ENCODE measurements at regions not wholly inside any gene's neighbourhood (a gene's known extent, or its start where the extent isn't known, plus 50 kb on each side); places are given as distances from the start of the nearest gene placed in this dataset.

DNA sequence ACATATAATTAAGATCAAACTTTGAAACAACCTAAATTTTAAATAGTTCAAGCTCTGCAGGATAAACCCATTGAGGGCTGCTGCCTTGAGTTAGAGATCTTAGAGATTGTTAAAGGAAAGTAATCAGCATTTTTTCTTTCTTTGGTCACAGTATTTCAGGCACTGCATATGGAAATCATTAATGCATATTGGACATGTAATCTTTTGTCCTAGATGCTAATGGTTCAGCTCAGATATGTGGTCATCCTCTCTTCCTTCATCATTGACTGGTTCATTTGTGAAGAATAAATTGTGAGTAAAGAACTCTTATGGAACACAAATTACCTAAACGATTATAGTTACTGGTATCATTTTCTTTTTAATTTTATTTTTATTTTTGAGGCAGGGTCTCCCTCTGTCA is 82.0 kb upstream of the PRLR start:
- no peak for DNase-seq

DNA sequence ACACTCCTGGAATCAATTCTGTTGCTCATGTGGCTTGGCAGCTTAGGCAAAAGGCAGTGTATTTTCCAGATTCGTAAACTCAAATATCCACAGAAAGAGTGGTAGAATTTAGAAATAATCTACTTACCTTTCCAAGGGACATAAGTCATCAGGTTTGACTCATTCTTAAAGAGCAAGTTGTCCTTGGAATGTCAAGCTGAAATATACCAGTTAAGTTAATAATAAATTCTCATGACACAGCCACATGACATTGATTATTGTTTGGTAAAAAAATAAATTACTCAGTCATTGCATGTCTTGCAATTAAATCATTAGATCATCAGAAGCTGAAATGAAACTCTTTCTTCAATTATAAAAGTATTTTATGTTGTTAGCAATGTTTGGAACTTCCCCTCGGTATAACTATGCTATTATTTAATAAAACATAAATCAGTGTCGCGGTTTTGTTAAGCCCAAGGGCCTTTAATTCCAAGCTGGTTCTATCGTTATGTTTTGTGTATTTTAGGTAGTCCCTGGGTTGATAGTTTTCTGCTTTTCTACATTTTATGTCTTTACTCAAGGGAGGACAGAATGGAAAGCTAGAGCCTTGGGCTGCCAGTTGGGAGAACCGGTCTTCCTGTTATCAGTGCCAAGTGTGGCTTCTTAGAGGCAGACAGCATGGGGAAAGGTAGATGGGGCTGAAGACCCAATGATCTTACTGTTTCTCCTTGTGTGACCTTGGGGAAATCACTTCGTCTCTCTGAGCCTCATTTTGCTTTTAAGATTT is 79.3 kb upstream of the PRLR start:
- DNase-seq = no peak

DNA sequence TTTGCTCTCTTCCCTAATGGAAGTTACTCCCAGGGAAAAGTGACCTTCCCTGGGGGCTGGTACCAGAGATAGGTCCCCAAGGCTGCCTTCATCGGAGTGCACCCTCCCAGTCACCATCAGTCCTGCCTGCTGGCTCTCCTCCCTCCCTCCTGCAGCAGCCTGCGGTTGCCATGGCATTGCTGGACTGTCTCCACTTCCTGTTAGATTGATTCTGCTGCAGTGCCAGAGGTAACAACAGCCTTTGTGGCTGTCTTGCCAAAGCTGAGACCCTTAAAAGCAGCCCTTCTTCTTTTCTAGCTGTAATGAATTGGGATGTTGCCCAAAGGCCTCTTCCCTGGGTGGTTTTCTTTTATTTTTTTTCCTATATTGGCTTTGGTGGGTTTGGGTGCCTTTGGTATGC is 78.1 kb upstream of the PRLR start:
- peak; percentile 25 for DNase-seq

DNA sequence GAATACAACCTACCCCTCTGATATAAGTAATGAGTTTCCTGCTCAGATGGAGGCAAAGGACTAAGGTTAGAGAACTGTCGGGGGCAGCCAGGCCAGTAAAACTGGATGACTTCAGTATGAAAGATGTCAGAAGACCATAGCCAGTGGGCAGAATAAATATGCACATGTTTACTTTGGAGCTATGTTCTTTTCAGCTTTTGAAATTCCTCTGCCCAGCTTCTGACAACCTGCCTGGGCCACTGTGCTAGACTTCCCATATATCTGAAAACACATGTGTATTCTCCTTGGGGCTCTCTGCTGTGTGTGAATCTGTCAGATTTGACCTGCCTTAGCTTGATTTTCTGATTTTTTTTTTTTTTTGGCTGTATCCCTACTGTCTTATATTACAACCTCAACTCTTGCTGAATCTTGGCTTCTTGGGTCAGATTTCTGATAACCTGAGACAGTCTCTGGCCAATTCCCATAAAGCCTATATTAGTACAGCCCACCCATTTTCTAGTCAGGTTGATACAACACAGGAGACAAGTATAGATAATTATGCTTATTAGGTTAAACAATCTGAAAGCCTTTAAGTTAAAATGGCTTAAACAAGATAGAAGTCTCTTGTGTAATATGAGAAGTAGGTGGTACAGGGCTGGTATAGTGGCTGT is 76.6 kb upstream of the PRLR start:
- DNase-seq = no peak

DNA sequence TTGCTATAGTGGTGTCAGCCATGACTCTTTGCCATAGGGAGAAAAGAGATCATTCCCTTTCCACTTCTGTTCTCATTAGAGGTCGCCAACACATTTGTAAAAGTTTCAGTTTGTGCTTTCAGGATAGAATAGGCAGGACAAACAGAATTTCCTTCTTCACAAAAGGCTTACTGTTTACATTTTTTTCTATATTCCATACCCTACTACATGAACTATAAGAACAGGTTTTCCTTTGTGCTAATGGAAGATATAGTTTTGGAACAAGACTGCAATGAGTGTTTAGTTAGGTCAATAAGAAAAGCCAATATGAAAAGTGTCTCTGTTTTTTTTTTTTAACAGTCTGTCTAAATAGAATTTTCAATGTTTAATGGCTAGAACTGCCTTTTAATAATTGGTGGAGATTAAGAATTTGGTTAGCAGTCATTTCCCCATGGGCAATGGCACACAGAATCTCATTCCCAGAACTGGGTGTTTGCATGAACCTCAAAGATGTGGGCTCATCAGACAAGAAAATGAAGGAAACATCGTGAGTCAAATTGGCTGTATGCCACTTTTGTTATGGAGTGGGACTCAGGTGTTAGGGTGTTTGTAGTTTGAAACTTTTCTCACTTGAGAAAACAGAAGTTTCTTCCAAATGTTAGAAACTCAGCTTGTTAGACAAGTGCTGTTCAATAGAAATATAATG is 75.2 kb upstream of the PRLR start:
- no peak for DNase-seq

DNA sequence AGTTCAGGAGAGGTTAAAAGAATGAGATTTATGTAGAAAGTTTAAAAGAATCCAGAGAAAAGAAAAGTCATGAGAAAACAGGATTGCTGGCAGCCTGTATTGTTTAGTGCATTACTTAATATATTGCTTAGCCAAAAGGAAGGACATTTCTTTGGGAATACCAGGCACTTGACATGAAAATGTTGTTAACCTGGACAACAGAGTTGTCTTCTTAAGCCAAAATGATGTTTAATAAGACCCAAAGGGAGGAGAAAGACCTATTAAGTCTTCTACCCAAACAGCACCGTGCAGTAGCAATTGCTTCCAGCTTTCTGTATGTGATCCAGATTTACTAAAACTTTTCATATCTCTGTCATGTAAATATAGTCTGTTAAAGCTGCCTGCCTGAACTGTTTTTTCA is 74.0 kb upstream of the PRLR start:
- DNase-seq = no peak

DNA sequence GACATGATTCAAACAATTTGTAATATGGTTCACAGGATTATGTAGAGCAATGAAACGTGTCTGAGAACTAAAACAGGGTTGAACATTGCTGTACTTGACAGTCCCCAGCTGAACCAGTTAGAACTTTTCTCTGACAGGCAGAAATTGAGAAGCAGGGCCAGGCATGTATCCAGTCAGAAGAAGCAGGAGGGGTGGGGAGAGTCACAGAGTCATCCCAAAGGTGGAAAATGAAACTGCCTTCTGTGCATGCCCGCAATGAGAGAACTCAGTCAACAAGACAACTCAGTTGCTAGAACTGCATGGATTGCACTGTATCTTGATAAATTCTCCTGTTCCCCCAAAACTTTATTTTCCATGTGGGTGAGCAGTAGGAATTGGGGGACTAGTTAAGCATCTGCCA is 72.9 kb upstream of the PRLR start:
- DNase-seq = no peak

DNA sequence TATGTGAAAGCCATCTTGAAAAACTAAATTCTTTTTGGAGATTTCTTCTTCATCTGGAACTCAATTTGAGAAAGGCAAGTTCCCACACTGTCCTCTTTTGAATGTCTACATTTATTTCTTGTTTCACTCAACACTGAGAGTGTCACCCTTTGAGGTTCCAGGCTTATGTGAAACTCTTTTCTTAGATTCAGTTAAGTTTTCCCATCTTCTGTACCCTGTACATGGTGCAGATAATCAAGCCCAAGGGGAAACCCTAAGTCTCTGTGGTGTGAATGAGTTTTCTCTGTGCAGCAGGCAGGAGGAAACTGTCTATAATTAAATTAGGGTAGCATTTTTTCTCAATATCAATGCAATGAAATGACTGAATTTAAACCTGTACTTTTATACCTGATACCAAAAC is 72.3 kb upstream of the PRLR start:
- no peak for DNase-seq

DNA sequence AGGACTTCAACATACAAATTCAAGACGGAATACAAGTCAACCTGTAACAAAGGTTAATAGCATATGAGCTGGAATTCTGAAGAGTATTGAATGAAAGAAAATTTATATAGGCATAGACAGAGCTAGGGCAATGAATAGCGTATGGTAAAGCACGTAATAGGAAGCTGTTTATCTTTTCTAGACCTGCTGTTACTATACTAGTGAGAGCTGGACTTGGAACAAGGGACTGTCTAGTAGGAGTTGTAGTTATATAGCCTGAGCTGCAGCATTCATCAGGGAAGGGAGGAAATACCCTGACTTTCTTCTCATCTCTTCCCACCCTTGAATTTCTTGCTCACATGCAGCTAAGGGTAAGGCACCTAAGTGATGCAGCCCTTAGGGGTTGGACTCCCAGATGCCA is 67.5 kb upstream of the PRLR start:
- no peak for DNase-seq

DNA sequence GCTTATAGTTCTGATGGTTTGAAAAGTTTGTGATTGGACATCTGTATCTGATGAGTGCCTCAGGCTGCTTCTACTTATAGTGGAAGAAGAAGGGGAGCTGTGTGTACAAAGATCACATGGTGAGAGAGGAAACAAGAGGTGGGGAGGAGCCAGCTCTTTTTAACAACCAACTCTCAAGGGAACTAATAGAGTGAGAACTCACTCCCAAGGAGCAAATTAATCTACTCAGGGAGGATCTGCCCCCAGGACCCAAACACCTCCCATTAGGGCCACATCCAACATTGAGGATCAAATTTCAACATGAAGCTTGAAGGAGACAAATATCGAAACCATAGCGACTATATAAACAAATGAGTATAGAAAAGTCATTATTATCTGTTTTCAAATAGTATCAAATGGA is 64.7 kb upstream of the PRLR start:
- peak; percentile 62 for DNase-seq

DNA sequence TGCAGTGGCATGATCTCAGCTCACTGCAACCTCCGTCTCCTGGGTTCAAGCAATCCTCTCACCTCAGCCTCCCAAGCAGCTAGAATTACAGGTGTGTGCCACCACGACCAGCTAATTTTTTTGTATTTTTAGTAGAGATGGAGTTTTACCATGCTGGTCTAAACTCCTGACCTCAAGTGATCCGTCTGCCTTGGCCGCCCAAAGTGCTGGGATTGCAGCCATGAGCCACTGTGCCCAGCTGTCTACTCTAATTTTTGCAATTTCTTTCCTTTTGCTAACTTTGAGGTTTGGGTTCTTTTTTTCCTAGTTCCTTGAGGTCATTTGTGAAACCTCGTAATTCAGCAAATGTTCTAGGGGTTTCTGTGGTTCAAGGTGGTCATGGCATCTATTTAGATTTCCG is 63.7 kb upstream of the PRLR start:
- no peak for DNase-seq

DNA sequence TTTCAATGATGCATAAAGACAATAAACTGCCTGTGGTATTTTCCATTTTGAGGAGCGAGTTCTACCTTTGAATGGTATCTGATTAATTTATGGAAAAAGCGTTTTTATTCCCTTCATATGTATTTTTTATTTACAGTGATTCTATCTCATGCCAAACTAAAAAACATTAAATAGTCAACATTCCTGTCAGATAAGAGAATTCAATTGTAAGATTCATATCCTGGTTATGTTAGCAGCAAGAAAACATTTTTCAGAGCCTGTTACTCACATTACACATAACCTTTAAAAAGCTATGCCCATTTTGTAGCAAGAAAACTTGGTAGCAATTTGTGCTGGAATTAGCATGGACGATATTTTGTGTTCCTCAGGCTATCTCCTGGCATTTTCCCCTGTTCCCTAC is 55.1 kb upstream of the PRLR start:
- no peak for DNase-seq

DNA sequence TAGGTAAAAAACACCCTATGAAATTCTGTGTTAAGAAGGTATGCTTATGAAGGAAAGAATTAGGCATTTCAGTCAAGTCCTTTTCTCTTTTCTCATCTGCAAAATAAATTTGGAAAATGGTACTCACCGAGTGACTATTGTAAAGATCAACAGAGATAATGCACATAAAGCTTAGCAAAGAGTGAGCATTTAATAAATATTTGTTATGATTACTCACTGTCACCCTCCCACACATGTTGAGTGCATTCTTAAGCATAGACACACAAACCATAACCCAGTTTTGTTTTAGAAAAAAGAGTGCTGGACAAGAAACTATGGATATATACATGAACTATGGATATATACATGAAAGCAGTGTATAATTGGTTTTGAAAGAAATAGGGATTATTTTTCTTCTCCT is 54.7 kb upstream of the PRLR start:
- no peak for DNase-seq

DNA sequence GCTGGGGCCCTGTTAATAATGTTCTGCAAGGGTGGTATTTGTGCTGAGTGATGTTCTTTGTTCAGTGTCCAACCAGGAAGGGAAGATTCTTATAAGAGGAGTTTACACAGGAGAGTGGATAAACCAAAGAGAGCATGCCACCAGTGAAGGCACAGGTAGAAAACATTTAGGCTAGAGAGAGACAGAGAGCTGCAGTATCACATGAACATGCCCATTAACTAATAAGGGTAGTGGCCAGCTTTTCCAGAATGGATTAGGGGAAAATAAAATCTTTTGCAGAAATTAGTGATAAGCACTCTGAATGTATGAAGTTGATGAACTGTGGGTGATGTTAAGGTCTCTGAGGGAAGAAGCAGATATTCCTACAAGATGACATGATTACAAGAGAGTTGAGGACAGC is 54.1 kb upstream of the PRLR start:
- peak; percentile 3 for DNase-seq

DNA sequence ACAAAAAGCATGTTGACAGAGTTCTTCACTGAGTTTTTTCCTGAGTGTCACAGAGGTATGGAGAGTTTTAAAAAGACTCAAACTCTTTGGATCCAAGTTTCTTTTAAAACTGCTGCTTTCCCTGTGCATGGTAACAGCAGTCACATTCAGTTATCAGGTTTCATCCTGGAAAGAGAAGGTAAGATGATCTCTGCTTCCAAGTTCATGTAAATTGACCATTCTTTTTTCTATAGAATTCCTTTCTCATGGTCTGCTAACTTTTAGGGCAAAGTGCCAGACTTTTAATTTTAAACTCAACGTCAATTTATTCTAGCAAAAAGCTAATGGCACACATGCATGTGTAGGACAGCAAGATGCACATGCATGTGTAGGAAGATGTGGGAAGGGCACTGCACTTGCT is 52.5 kb upstream of the PRLR start:
- DNase-seq = no peak

DNA sequence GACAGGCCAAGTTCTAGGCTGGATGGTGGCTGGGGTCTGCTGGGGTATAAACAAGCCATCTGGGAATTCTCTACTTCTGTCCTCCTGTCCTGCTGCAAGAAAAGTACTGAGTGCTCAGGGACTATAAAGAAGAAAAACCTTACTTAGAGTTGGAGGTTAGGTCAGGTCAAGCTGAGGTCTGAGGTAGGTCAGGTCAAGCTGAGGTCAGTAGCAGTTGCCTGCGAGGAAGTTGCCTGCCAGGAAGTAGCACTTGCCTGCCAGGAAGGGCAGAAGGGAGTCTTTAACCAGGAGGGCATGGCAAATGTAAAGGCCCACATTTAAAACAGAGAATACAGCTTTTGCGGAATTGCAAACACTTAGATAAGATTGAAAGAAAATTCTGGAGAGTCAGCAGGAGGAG is 51.3 kb upstream of the PRLR start:
- no peak for DNase-seq
